IPS DF 6.9 (cell line): ENCODE measurements at regions not wholly inside any gene's neighbourhood (a gene's known extent, or its start where the extent isn't known, plus 50 kb on each side); places are given as distances from the start of the nearest gene placed in this dataset.

Source experiments
- DNase-seq: peaks from one replicate; pipeline ENCODE4 v3.0.0-alpha.2; 2013; ENCODE audit warnings: low read depth, low spot score
- H3K27ac ChIP-seq: one replicate; pipeline ENCODE4 v1.5.1; 2013; ENCODE audit warnings: low read length, control low read depth
- H3K27me3 ChIP-seq: 2 replicates; pipeline ENCODE4 v1.6.1; 2013; ENCODE audit warnings: mild to moderate bottlenecking, low read length; ENCODE audit not compliant: control insufficient read depth, insufficient read depth
- H3K36me3 ChIP-seq: 2 replicates; pipeline ENCODE4 v1.6.1; 2013; ENCODE audit warnings: low read length; ENCODE audit not compliant: control insufficient read depth, insufficient read depth
- H3K4me1 ChIP-seq: 2 replicates; pipeline ENCODE4 v1.6.1; 2013; ENCODE audit warnings: low read length; ENCODE audit not compliant: control insufficient read depth, insufficient read depth
- H3K4me3 ChIP-seq: 2 replicates; pipeline ENCODE4 v1.5.1; 2013; ENCODE audit warnings: mild to moderate bottlenecking, low read length
- H3K9me3 ChIP-seq: 2 replicates; pipeline ENCODE4 v1.6.1; 2013; ENCODE audit warnings: low read length, inconsistent platforms; ENCODE audit not compliant: control insufficient read depth, insufficient read depth
- WGBS: extraction: QIAGEN DNeasy Blood & Tissue Kit; methylation state at CpG from one replicate; pipeline ENCODE4 v1.1.7; 2013; ENCODE audit warnings: mixed read lengths, missing lambda C conversion rate; ENCODE audit not compliant: insufficient read length, insufficient coverage; 5-methylcytosine and 5-hydroxymethylcytosine counted together

DNA sequence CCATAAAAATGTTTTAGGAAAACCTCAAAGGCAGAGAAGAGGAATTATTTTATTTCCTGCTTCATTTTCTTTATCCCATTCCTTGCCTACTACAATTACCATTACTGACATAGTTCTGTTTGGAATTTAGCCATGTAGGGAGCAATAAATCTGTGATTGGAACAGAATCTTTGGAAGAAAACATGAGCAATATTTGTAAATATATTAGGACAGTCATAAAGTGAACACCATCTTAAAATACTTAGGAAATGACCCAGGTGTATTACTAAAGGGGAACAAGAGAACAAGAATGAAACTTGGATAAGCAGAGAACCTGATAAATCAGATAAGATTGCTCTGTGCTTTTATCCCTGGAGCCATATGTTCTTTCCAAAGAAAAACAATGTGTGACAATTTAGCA, 1326.0 kb upstream of the FLRT2 start:
- Histone ChIP-seq H3K4me3 (no peak overlapping the region), H3K27ac (no peak overlapping the region), H3K36me3 (no peaks in the 10 kb centered on the region), H3K4me1 (no peaks in the 10 kb centered on the region), H3K27me3 (no peaks in the 10 kb centered on the region), H3K9me3 (no peaks in the 10 kb centered on the region)
- DNase-seq, result no peak

- no CpG with 5 or more reads among the region's 7 CpGs for WGBS
- H3K9me3 ChIP-seq, result no peaks in the 10 kb centered on the region
These were observed 1321.5 kb upstream of the FLRT2 start for GRCh38 chr14:84208451-84208850.

GRCh38 chr14:84209031-84209430, 1320.9 kb upstream of the FLRT2 start:
- WGBS, result no CpG with 5 or more reads among the region's 1 CpG
- no peak overlapping the region for H3K27ac ChIP-seq
- H3K4me1 ChIP-seq, result no peaks in the 10 kb centered on the region
- no peaks in the 10 kb centered on the region for H3K36me3 ChIP-seq
- H3K27me3 ChIP-seq, result no peaks in the 10 kb centered on the region
- H3K4me3 ChIP-seq, result no peak overlapping the region
- no peak for DNase-seq
- no peaks in the 10 kb centered on the region for H3K9me3 ChIP-seq

More at GRCh38 chr14:84208451-84208850, 1321.5 kb upstream of the FLRT2 start:
- no peak overlapping the region for H3K4me3 ChIP-seq
- no peaks in the 10 kb centered on the region for H3K4me1 ChIP-seq
- no peak overlapping the region for H3K27ac ChIP-seq
- no peaks in the 10 kb centered on the region for H3K27me3 ChIP-seq
- no peaks in the 10 kb centered on the region for H3K36me3 ChIP-seq
- no peak for DNase-seq

DNA sequence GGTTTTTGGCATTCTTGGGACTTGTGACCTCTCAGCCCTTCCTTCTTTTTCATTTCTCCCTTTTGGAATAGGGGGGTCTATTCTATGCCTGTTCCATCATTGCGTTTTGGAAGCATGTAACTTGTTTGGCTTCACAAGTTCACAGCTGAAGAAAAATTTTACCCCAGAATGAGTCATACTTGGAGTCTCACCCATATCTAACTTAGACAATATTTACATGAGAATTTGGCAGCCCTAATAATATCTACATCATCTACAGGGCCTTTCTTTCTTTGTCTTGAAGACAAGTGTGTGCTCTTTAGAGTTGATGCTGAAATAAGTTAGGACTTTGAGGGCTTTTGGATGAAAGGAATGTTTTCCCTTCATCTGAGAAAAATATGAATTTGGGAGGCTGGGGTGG, 1312.9 kb upstream of the FLRT2 start:
- H3K9me3 ChIP-seq, result no peaks in the 10 kb centered on the region
- H3K27me3 ChIP-seq, result no peaks in the 10 kb centered on the region
- no peak overlapping the region for H3K27ac ChIP-seq
- no CpG with 5 or more reads among the region's 1 CpG for WGBS
- no peak overlapping the region for H3K4me3 ChIP-seq
- no peaks in the 10 kb centered on the region for H3K36me3 ChIP-seq
- no peak for DNase-seq
- no peaks in the 10 kb centered on the region for H3K4me1 ChIP-seq

GRCh38 chr14:84225268-84225667, 1304.7 kb upstream of the FLRT2 start:
- Histone ChIP-seq H3K27me3 (no peaks in the 10 kb centered on the region), H3K4me3 (no peak overlapping the region), H3K27ac (no peak overlapping the region), H3K36me3 (no peaks in the 10 kb centered on the region), H3K4me1 (no peaks in the 10 kb centered on the region), H3K9me3 (no peaks in the 10 kb centered on the region)
- WGBS, result no CpG with 5 or more reads among the region's 1 CpG
- DNase-seq, result no peak

- H3K27ac ChIP-seq, result no peak overlapping the region
- no peaks in the 10 kb centered on the region for H3K9me3 ChIP-seq
- no peaks in the 10 kb centered on the region for H3K27me3 ChIP-seq
- no peak overlapping the region for H3K4me3 ChIP-seq
- no peaks in the 10 kb centered on the region for H3K36me3 ChIP-seq
- no peaks in the 10 kb centered on the region for H3K4me1 ChIP-seq
- no peak for DNase-seq
- no CpG with 5 or more reads among the region's 3 CpGs for WGBS
These were observed 1301.2 kb upstream of the FLRT2 start for GRCh38 chr14:84228702-84229101.

- no peak overlapping the region for H3K4me3 ChIP-seq
- no peaks in the 10 kb centered on the region for H3K9me3 ChIP-seq
- H3K36me3 ChIP-seq, result no peaks in the 10 kb centered on the region
- no peak overlapping the region for H3K27ac ChIP-seq
- no peak for DNase-seq
- WGBS, result no CpG with 5 or more reads among the region's 7 CpGs
- no peaks in the 10 kb centered on the region for H3K4me1 ChIP-seq
- H3K27me3 ChIP-seq, result no peaks in the 10 kb centered on the region
These were observed 1295.7 kb upstream of the FLRT2 start for GRCh38 chr14:84234281-84234680.

DNA sequence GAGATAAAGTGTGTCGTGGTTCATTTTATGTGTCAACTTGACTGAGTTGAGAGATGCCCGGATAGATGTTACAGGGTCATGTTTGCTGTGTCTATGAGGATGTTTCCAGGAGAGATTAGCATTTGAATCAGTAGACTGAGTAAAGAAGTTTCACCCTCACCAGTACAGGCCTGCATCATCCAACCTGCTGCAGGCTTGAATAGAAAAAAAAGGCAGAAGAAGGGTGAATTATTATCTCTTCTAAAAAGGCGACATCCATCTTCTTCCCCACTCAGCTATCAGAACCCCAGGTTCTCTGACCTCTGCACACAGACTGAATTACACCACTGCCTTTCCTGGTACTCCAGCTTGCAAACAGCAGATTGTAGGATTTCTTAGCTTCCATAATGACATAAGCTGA, 1293.7 kb upstream of the FLRT2 start:
- no peaks in the 10 kb centered on the region for H3K4me1 ChIP-seq
- no peak overlapping the region for H3K27ac ChIP-seq
- H3K9me3 ChIP-seq, result no peaks in the 10 kb centered on the region
- no peak overlapping the region for H3K4me3 ChIP-seq
- no peaks in the 10 kb centered on the region for H3K27me3 ChIP-seq
- no peaks in the 10 kb centered on the region for H3K36me3 ChIP-seq
- no peak for DNase-seq
- no CpG with 5 or more reads among the region's 3 CpGs for WGBS

- H3K27ac ChIP-seq, result no peak overlapping the region
- WGBS, result no CpG with 5 or more reads among the region's 2 CpGs
- H3K4me3 ChIP-seq, result no peak overlapping the region
- DNase-seq, result no peak
- H3K27me3 ChIP-seq, result no peaks in the 10 kb centered on the region
- no peaks in the 10 kb centered on the region for H3K36me3 ChIP-seq
- H3K4me1 ChIP-seq, result no peaks in the 10 kb centered on the region
- no peaks in the 10 kb centered on the region for H3K9me3 ChIP-seq
These were observed 1292.1 kb upstream of the FLRT2 start for GRCh38 chr14:84237881-84238280.

- no CpG with 5 or more reads among the region's 1 CpG for WGBS
- H3K27ac ChIP-seq, result no peak overlapping the region
- no peak for DNase-seq
- H3K27me3 ChIP-seq, result no peaks in the 10 kb centered on the region
- no peak overlapping the region for H3K4me3 ChIP-seq
- no peaks in the 10 kb centered on the region; the same call in 1 of the 2 replicates for H3K9me3 ChIP-seq
- H3K36me3 ChIP-seq, result no peaks in the 10 kb centered on the region
- H3K4me1 ChIP-seq, result no peaks in the 10 kb centered on the region
These were observed 1282.3 kb upstream of the FLRT2 start for GRCh38 chr14:84247693-84248092.

DNA sequence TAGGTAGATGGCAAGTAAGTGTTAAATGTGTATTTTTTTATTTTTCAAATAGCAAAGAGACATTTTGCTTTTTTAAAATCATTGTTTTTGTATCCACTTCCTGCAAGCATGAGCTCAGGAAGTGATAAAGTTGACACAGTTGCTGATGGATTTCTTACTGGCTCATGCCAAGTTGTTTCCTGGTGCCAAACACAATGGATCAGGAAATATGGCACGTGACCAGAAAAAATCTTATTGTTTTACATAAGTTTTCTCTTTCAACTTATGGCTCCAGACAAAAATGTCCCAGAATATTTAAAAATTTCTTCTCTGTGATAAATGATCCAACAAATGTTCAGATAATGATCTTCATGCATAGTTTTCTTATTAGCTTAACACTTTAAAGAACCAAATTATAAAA, 1279.1 kb upstream of the FLRT2 start:
- Histone ChIP-seq H3K4me1 (no peaks in the 10 kb centered on the region; the same call in 1 of the 2 replicates), H3K9me3 (no peaks in the 10 kb centered on the region), H3K4me3 (no peak overlapping the region), H3K36me3 (no peaks in the 10 kb centered on the region), H3K27me3 (no peaks in the 10 kb centered on the region), H3K27ac (no peak overlapping the region)
- no peak for DNase-seq
- no CpG with 5 or more reads among the region's 1 CpG for WGBS
